Neutrophil (primary cell): ENCODE measurements at regions not wholly inside any gene's neighbourhood (a gene's known extent, or its start where the extent isn't known, plus 50 kb on each side); places are given as distances from the start of the nearest gene placed in this dataset.
"Not testable (repeated sequence)": the region's sequence is repeated elsewhere in the genome, so short reads cannot be mapped to it uniquely, and the experiment has no call there.

Source experiments
- H3K27ac ChIP-seq: fragments of 200-600 bp; sonication (generic); 2 replicates; pipeline ENCODE4 v1.5.1; 2016; ENCODE audit warnings: mild to moderate bottlenecking, moderate library complexity
- H3K27me3 ChIP-seq: fragments of 200-600 bp; sonication (generic); 2 replicates; pipeline ENCODE4 v1.6.0; 2016; ENCODE audit warnings: mild to moderate bottlenecking
- H3K36me3 ChIP-seq: fragments of 200-600 bp; sonication (generic); 2 replicates; pipeline ENCODE4 v1.5.1; 2017
- H3K4me1 ChIP-seq, 2 experiments: fragments of 200-600 bp in 1 of 2; sonication (generic) in 1 of 2; 1 replicate in 1 of 2; 2 replicates in 1 of 2; pipeline versions ENCODE4 v1.5.1 to v1.6.1; 2013 to 2016; ENCODE audit warnings: low read depth in 1 of 2, low read length in 1 of 2, mild to moderate bottlenecking in 1 of 2, moderate library complexity in 1 of 2; ENCODE audit not compliant: control insufficient read depth in 1 of 2, insufficient read depth in 1 of 2
- H3K4me3 ChIP-seq, 2 experiments: fragments of 200-600 bp in 1 of 2; sonication (generic) in 1 of 2; 1 replicate in 1 of 2; 2 replicates in 1 of 2; pipeline ENCODE4 v1.5.1; 2013 to 2016; ENCODE audit warnings: low read depth in 1 of 2, low read length in 1 of 2, mild to moderate bottlenecking in 1 of 2, moderate library complexity in 1 of 2
- H3K9me3 ChIP-seq: fragments of 200-600 bp; sonication (generic); 2 replicates; pipeline ENCODE4 v1.5.1; 2016
- TF ChIP-seq, protein P1 (sequence below): fragments of 200-600 bp; sonication (generic); IDR thresholded peaks from 2 replicates; pipeline ENCODE4 v1.5.1; 2016; ENCODE audit warnings: antibody characterized with exemption

DNA sequence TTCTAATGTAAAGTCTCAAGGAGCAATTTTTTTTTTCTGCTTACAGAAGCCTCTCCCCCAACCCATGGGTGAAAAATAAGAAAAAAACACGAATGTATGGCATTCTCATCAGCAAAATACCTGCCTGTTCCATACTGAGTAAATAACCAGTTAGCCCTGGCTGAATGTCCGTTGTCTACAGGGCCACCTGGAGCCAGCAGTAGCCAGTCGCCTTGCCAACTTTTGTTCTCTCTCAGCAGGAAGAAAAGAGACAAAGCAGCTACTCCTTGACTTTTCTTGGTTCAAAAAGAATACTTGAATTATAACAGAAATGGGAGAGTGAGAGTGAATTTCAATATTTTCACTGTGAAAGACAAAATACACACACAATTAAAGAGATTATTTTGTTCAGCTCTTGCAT is 532.9 kb upstream of the CRIM1 start:
- no peak overlapping the region for H3K27ac ChIP-seq
- no peak overlapping the region for H3K4me3 ChIP-seq
- TF ChIP-seq, protein P1, sequence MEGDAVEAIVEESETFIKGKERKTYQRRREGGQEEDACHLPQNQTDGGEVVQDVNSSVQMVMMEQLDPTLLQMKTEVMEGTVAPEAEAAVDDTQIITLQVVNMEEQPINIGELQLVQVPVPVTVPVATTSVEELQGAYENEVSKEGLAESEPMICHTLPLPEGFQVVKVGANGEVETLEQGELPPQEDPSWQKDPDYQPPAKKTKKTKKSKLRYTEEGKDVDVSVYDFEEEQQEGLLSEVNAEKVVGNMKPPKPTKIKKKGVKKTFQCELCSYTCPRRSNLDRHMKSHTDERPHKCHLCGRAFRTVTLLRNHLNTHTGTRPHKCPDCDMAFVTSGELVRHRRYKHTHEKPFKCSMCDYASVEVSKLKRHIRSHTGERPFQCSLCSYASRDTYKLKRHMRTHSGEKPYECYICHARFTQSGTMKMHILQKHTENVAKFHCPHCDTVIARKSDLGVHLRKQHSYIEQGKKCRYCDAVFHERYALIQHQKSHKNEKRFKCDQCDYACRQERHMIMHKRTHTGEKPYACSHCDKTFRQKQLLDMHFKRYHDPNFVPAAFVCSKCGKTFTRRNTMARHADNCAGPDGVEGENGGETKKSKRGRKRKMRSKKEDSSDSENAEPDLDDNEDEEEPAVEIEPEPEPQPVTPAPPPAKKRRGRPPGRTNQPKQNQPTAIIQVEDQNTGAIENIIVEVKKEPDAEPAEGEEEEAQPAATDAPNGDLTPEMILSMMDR, result no peak
- H3K4me1 ChIP-seq, result no peaks in the 10 kb centered on the region
- H3K27me3 ChIP-seq, result no peaks in the 10 kb centered on the region
- peaks cover 3% of the 10 kb centered on the region for H3K9me3 ChIP-seq
- no peaks in the 10 kb centered on the region for H3K36me3 ChIP-seq

DNA sequence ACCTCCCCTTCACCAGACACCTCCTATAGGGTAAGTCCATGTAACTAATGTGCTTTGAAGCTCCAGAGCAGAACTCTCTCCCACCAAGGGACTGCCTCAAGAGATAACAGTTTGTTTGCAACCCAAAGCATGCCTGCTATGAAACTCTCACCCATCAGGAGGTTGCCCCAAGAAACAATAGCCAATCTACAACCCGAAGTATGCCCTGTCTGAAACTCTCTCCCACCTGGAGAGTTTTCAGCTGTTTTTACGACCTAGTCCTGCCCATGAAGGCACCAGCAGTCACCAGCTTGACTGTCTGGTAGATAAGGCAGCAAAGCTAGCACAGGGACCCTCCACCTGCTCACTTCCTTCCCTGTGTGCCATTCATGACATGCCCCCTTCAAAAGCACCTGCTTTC is 533.9 kb upstream of the CRIM1 start:
- no peaks in the 10 kb centered on the region for H3K36me3 ChIP-seq
- no peaks in the 10 kb centered on the region for H3K27me3 ChIP-seq
- H3K27ac ChIP-seq, result no peak overlapping the region
- TF ChIP-seq, protein P1, result no peak
- H3K4me1 ChIP-seq, result no peaks in the 10 kb centered on the region
- H3K4me3 ChIP-seq, result no peak overlapping the region
- H3K9me3 ChIP-seq, result peaks cover 3% of the 10 kb centered on the region

DNA sequence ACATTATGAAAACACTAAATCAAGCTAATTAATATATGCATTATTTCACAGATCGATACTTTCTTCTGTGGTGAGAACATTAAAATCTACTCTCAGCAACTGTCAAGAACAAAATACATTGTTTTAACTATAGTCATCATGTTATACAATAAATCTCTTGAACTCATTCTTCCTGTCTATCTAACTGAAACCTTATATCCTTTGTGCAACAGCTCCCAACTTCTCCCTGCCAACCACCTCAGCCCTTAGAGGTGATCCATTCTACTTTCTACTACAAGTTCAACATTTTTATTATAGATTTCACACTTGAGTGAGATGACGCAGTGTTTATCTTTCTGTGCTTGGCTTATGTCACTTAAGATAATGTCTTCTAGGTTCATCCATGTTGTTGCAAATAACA is 535.2 kb upstream of the CRIM1 start:
- no peaks in the 10 kb centered on the region for H3K4me1 ChIP-seq
- no peaks in the 10 kb centered on the region for H3K27me3 ChIP-seq
- no peak overlapping the region for H3K4me3 ChIP-seq
- no peak overlapping the region for H3K27ac ChIP-seq
- peaks cover 3% of the 10 kb centered on the region for H3K9me3 ChIP-seq
- TF ChIP-seq, protein P1, result no peak
- H3K36me3 ChIP-seq, result no peaks in the 10 kb centered on the region

DNA sequence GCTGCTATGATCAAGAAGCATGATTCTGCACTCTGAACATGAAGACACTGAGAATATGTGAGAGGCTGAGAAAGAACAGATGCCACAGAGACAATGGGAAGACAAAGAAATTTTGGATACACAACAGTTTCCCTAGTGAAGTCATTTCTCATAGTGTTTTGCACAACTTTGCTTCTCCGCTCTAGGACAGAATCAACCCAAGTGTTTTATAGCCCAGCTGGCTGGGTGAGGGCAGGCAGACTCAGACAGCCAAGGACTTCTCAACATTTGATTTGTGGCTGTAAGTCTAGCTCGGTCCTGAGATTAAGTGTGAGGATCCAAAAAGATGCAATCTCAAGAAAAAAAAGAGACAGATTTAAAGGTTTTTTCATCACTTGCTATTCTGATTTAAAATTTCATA is 536.5 kb upstream of the CRIM1 start:
- Histone ChIP-seq H3K27me3 (no peaks in the 10 kb centered on the region), H3K27ac (no peak overlapping the region), H3K4me1 (no peaks in the 10 kb centered on the region), H3K9me3 (peaks cover 3% of the 10 kb centered on the region), H3K36me3 (no peaks in the 10 kb centered on the region), H3K4me3 (no peak overlapping the region)
- TF ChIP-seq, protein P1, result no peak

DNA sequence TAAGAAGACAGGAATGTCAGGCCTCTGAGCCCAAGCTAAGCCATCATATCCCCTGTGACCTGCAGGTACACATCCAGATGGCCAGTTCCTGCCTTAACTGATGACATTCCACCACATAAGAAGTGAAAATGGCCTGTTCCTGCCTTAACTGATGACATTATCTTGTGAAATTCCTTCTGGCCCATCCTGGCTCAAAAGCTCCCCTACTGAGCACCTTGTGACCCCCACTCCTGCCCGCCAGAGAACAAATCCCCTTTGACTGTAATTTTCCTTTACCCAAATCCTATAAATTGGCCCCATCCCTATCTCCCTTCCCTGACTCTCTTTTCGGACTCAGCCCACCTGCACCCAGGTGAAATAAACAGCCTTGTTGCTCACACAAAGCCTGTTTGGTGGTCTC is 537.2 kb upstream of the CRIM1 start:
- not testable (repeated sequence) for H3K9me3 ChIP-seq, H3K4me3 ChIP-seq, H3K36me3 ChIP-seq, H3K27me3 ChIP-seq, H3K4me1 ChIP-seq, H3K27ac ChIP-seq

DNA sequence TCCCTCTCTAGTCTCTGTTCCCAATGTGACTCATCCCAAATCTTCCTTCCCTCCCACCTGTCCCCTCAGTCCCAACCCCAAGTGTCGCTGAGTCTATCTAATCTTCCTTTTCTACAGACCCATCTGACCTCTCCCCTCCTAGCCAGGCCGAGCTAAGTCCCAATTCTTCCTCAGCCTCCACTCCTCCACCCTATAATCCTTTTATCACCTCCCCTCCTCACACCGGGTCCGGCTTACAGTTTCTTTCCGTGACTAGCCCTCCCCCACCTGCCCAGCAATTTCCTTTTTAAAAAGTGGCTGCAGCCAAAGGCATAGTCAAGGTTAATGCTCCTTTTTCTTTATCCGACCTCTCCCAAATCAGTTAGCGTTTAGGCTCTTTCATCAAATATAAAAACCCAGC is 541.0 kb upstream of the CRIM1 start:
- H3K4me1 ChIP-seq, H3K36me3 ChIP-seq, H3K27ac ChIP-seq, H3K27me3 ChIP-seq, H3K4me3 ChIP-seq, H3K9me3 ChIP-seq: not testable (repeated sequence)

DNA sequence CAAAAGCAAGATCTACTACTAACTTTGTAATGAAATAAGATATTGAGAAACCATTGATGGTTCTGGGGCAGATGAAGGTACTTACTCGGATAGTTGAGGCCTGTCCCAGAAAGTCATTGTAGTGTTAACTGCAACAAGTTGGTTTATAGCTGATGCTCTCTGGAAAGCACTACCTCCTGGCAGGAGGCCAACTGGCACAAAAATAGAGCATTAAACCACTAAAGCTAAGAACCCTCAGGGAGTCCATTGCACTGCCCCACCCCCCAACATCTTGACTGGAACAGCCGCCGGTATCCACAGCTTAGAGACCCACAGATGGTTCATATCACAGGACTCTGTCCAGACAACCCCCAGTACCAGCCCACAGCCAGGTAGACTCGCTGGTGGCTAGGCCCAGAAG is 552.5 kb upstream of the CRIM1 start:
- Histone ChIP-seq H3K4me1 (no peaks in the 10 kb centered on the region), H3K27ac (no peak overlapping the region), H3K4me3 (no peak overlapping the region), H3K36me3 (no peaks in the 10 kb centered on the region), H3K27me3 (no peaks in the 10 kb centered on the region), H3K9me3 (no peaks in the 10 kb centered on the region)
- TF ChIP-seq, protein P1, result no peak
